OCI-LY3 (cell line): ENCODE measurements at regions not wholly inside any gene's neighbourhood (a gene's known extent, or its start where the extent isn't known, plus 50 kb on each side); places are given as distances from the start of the nearest gene placed in this dataset.

Source experiments
- CTCF ChIP-seq: fragments of 200-600, 300-600 bp; sonication (generic); IDR thresholded peaks from 2 replicates; pipeline ENCODE4 v1.5.1; 2014; ENCODE audit warnings: antibody characterized with exemption, low read length, low read depth
- EZH2phosphoT487 ChIP-seq: fragments of 200-600 bp; shearing (Covaris generic); IDR thresholded peaks from 2 replicates; pipeline ENCODE4 v1.6.1; 2018; ENCODE audit warnings: antibody characterized with exemption, mixed run types, low read depth

GRCh38 chr3:83890039-83890762 is 1068.6 kb upstream of the CADM2 start:
- no peak for TF ChIP-seq CTCF
- no peak for TF ChIP-seq EZH2phosphoT487
